B cell (primary cell): ENCODE measurements at regions not wholly inside any gene's neighbourhood (a gene's known extent, or its start where the extent isn't known, plus 50 kb on each side); places are given as distances from the start of the nearest gene placed in this dataset.

ENCODE experiments used
- ATAC-seq: fragments of 200-7000 bp; cut with Tn5 transposase; one replicate; pipeline ENCODE4 v1.10.0; 2021; ENCODE audit warnings: low read depth, mild to moderate bottlenecking, moderate number of reproducible peaks, moderate library complexity
- CTCF ChIA-PET: fragments of 350-600 bp; sonication (Branson Sonifier 250); formaldehyde crosslinking; loops from one replicate; lab custom pipeline; 2021; ENCODE audit warnings: antibody characterized with exemption, inconsistent platforms; lab: Charles Lee
- POLR2A ChIA-PET: fragments of 350-600 bp; sonication (Branson Sonifier 250); formaldehyde crosslinking; loops from one replicate; lab custom pipeline; 2021; ENCODE audit warnings: antibody characterized with exemption; lab: Charles Lee
- DNase-seq: peaks from one replicate; pipeline ENCODE4 v3.0.0; 2013
- H2AFZ ChIP-seq: 2 replicates; pipeline ENCODE4 v1.6.1; 2012; ENCODE audit warnings: mild to moderate bottlenecking, low read depth, low read length; ENCODE audit not compliant: insufficient read depth, poor library complexity, severe bottlenecking
- H3K27ac ChIP-seq, 2 donors: 1 replicate in 1 of 2; 2 replicates in 1 of 2; pipeline ENCODE4 v1.5.1; 2012 to 2013; ENCODE audit warnings: low read length in 2 of 2, mild to moderate bottlenecking in 2 of 2, moderate library complexity in 1 of 2
- H3K27me3 ChIP-seq, 4 experiments: fragments of 200-600 bp in 1 of 4; sonication (generic) in 1 of 4; replicated peaks in 1 of 4; 1 replicate in 2 of 4; 2 replicates in 2 of 4; pipeline versions ENCODE4 v1.6.1 to v1.7.0; 2013 to 2016; ENCODE audit warnings: low read length in 3 of 4, mild to moderate bottlenecking in 2 of 4, mixed read lengths in 1 of 4, moderate library complexity in 1 of 4; ENCODE audit not compliant: insufficient read depth in 4 of 4, control insufficient read depth in 3 of 4; ENCODE audit errors: control extremely low read depth in 1 of 4
- H3K36me3 ChIP-seq, 2 experiments: replicated peaks in 1 of 2; 1 replicate in 1 of 2; 2 replicates in 1 of 2; pipeline versions ENCODE4 v1.6.1 to v1.7.1; 2013; ENCODE audit warnings: low read length in 1 of 2; ENCODE audit not compliant: insufficient read depth in 2 of 2, control insufficient read depth in 1 of 2; ENCODE audit errors: control extremely low read depth in 1 of 2, extremely low read depth in 1 of 2
- H3K4me1 ChIP-seq, 2 donors: fragments of 200-600 bp in 1 of 2; sonication (generic) in 1 of 2; 1 replicate in 1 of 2; 2 replicates in 1 of 2; pipeline versions ENCODE4 v1.5.1 to v1.6.1; 2013 to 2017; ENCODE audit warnings: low read length in 2 of 2; ENCODE audit not compliant: control insufficient read depth in 2 of 2, insufficient read depth in 2 of 2
- H3K4me2 ChIP-seq: replicated peaks from 2 replicates; pipeline ENCODE3; 2012; ENCODE audit warnings: mild to moderate bottlenecking, low read depth, low read length; ENCODE audit not compliant: poor library complexity, severe bottlenecking
- H3K4me3 ChIP-seq, 5 experiments: fragments of 200-600 bp in 1 of 5; sonication (generic) in 1 of 5; 1 replicate in 3 of 5; 2 replicates in 2 of 5; pipeline versions ENCODE4 v1.5.1 to v1.7.0; 2011 to 2016; ENCODE audit warnings: low read length in 4 of 5, mild to moderate bottlenecking in 4 of 5, low read depth in 2 of 5, control low read depth in 1 of 5, moderate library complexity in 1 of 5; ENCODE audit not compliant: insufficient read depth in 1 of 5; ENCODE audit errors: control extremely low read depth in 1 of 5, extremely low read depth in 1 of 5
- H3K79me2 ChIP-seq: fragments of 200-600 bp; sonication (generic); one replicate; pipeline ENCODE4 v1.6.0; 2016; ENCODE audit warnings: low read length; ENCODE audit not compliant: control insufficient read depth, insufficient read depth
- H3K9ac ChIP-seq: fragments of 200-600 bp; sonication (generic); 2 replicates; pipeline ENCODE4 v1.6.1; 2017; ENCODE audit warnings: mild to moderate bottlenecking, low read length, moderate library complexity
- H3K9me3 ChIP-seq, 3 donors: one replicate each; pipeline versions ENCODE4 v1.6.1 to v1.7.1; 2013; ENCODE audit warnings: low read length in 2 of 3; ENCODE audit not compliant: control insufficient read depth in 2 of 3, insufficient read depth in 1 of 3; ENCODE audit errors: control extremely low read depth in 1 of 3
- H4K20me1 ChIP-seq: 2 replicates; pipeline ENCODE4 v1.6.0; 2012; ENCODE audit warnings: mild to moderate bottlenecking, low read length; ENCODE audit not compliant: insufficient read depth, control insufficient read depth, poor library complexity, severe bottlenecking
- H3K27ac Mint-ChIP-seq: one replicate; pipeline ENCODE4 v1.8.0; 2021; ENCODE audit warnings: mixed read lengths
- H3K27me3 Mint-ChIP-seq: one replicate; pipeline ENCODE4 v1.8.0; 2021; ENCODE audit warnings: mixed read lengths
- H3K4me1 Mint-ChIP-seq: one replicate; pipeline ENCODE4 v1.8.0; 2021; ENCODE audit warnings: mixed read lengths
- H3K4me3 Mint-ChIP-seq: one replicate; pipeline ENCODE4 v1.8.0; 2021; ENCODE audit warnings: mixed read lengths
- H3K9me3 Mint-ChIP-seq: one replicate; pipeline ENCODE4 v1.8.0; 2022; ENCODE audit warnings: mixed read lengths; ENCODE audit not compliant: insufficient read depth
- EZH2 ChIP-seq: IDR thresholded peaks from 2 replicates; pipeline ENCODE4 v1.6.1; 2012; ENCODE audit warnings: borderline replicate concordance, low read depth, mild to moderate bottlenecking, moderate library complexity, low read length; ENCODE audit not compliant: insufficient read depth, poor library complexity, severe bottlenecking
- WGBS: methylation state at CpG from one replicate; pipeline ENCODE4 v1.1.5; 2013; ENCODE audit warnings: missing lambda C conversion rate; ENCODE audit not compliant: insufficient coverage; 5-methylcytosine and 5-hydroxymethylcytosine counted together
- intact Hi-C: fragments of 100-400 bp; cut with micrococcal nuclease; formaldehyde crosslinking; loops from one replicate; pipeline ENCODE4 v1.10.0; 2022
- TF ChIP-seq, protein P1 (sequence below): fragments of 200-600 bp; IDR thresholded peaks from one replicate; pipeline ENCODE4 v1.8.0; 2022; ENCODE audit warnings: antibody characterized with exemption, mild to moderate bottlenecking

DNA sequence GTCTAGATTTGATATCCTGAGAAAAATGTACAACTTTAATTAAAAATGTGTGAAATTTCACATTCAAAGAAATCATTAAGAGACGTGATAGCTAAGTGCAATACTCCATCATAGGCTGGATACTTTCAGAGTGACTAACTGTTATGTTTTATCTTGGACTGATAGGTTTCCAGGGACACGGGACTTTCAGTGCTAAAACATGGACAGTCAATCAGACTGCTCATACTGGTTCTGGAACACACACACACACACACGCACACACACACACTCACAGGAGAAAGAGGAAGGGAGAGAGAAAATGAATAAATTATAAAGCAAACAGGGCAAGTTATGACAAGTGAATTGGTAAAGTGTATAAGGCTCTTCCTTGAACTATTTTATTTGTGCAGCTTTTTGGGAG, 955.9 kb downstream of the SLITRK5 start:
- ChIA-PET CTCF (no interaction called here), POLR2A (no interaction called here)
- no peaks in the 10 kb centered on the region for H3K4me1 ChIP-seq
- H3K9me3 ChIP-seq: peaks cover 0 to 2% (median 0%) of the 10 kb centered on the region in 3 donors
- H3K27ac ChIP-seq: no peak overlapping the region
- Mint-ChIP-seq H3K27ac (no peak overlapping the region), H3K27me3 (no peaks in the 10 kb centered on the region), H3K4me1 (no peaks in the 10 kb centered on the region), H3K9me3 (no peaks in the 10 kb centered on the region), H3K4me3 (no peak overlapping the region)
- no peaks in the 10 kb centered on the region for H3K79me2 ChIP-seq
- no peak overlapping the region for H2AFZ ChIP-seq
- intact Hi-C loops: no loop called here
- no peak for TF ChIP-seq EZH2
- TF ChIP-seq, protein P1, sequence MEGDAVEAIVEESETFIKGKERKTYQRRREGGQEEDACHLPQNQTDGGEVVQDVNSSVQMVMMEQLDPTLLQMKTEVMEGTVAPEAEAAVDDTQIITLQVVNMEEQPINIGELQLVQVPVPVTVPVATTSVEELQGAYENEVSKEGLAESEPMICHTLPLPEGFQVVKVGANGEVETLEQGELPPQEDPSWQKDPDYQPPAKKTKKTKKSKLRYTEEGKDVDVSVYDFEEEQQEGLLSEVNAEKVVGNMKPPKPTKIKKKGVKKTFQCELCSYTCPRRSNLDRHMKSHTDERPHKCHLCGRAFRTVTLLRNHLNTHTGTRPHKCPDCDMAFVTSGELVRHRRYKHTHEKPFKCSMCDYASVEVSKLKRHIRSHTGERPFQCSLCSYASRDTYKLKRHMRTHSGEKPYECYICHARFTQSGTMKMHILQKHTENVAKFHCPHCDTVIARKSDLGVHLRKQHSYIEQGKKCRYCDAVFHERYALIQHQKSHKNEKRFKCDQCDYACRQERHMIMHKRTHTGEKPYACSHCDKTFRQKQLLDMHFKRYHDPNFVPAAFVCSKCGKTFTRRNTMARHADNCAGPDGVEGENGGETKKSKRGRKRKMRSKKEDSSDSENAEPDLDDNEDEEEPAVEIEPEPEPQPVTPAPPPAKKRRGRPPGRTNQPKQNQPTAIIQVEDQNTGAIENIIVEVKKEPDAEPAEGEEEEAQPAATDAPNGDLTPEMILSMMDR: no peak
- H3K4me2 ChIP-seq: no peak overlapping the region
- no peak overlapping the region for H3K4me3 ChIP-seq
- DNase-seq: no peak
- no peaks in the 10 kb centered on the region for H3K27me3 ChIP-seq
- H4K20me1 ChIP-seq: no peaks in the 10 kb centered on the region
- WGBS: no CpG with 5 or more reads among the region's 3 CpGs
- no peaks in the 10 kb centered on the region for H3K36me3 ChIP-seq
- no peak for ATAC-seq
- H3K9ac ChIP-seq: no peak overlapping the region

DNA sequence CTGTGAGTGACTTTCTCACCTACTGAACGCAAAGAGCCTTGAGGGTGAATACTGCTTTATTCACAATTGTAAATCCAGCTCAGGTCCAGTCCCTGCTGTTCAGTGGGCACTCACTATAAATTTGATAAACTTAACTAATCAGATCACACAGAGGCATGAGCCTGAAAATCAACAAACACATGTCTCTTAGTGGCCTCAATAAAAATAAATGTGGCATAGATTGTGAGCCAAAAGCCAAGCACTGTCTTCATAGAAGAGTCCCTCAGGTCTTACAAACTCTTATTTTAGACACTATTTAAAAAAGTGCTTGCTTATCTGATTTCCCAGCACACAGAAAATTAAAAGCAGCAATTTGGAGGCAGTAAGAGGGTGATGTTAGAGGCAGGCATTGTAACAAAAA, 957.7 kb downstream of the SLITRK5 start:
- ATAC-seq: no peak
- Mint-ChIP-seq H3K9me3 (no peaks in the 10 kb centered on the region), H3K4me3 (no peak overlapping the region), H3K4me1 (no peaks in the 10 kb centered on the region), H3K27me3 (no peaks in the 10 kb centered on the region), H3K27ac (no peak overlapping the region)
- H3K9ac ChIP-seq: no peak overlapping the region
- no peak overlapping the region for H3K27ac ChIP-seq
- no peaks in the 10 kb centered on the region for H3K27me3 ChIP-seq
- WGBS: no CpG with 5 or more reads among the region's 1 CpG
- ChIA-PET POLR2A (no interaction called here), CTCF (no interaction called here)
- H3K36me3 ChIP-seq: no peaks in the 10 kb centered on the region
- no peak overlapping the region for H3K4me3 ChIP-seq
- no peaks in the 10 kb centered on the region for H4K20me1 ChIP-seq
- intact Hi-C loops: no loop called here
- H3K9me3 ChIP-seq: peaks cover 0 to 2% (median 0%) of the 10 kb centered on the region in 3 donors
- H3K4me1 ChIP-seq: no peaks in the 10 kb centered on the region
- no peaks in the 10 kb centered on the region for H3K79me2 ChIP-seq
- no peak overlapping the region for H3K4me2 ChIP-seq
- DNase-seq: no peak
- no peak for TF ChIP-seq EZH2
- TF ChIP-seq, protein P1: no peak
- no peak overlapping the region for H2AFZ ChIP-seq
